ENCODE measurements at regions not wholly inside any gene's neighbourhood (a gene's known extent, or its start where the extent isn't known, plus 50 kb on each side); places are given as distances from the start of the nearest gene placed in this dataset.
"Not testable (repeated sequence)": the region's sequence is repeated elsewhere in the genome, so short reads cannot be mapped to it uniquely, and the experiment has no call there.

DNA sequence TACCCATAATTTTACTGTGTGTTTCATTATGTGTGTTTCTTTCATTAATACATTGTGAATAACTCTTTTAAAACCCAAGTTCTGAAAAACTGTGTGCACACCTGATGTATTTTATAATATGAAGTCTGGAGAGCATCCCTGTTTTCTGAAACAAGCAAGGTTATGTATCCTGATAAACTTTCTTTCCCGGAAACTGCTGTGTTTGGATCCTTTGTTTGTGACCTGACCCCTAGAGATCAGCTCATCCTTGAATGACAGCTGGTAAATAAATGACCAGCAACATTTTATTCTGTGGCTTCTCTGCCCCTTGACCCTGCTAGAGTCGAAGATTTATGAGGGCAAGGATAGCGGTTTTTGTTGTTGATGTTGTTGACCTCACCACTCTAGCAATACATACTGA, 535.6 kb upstream of the ZFP42 start:
- DNase-seq = no peak

DNA sequence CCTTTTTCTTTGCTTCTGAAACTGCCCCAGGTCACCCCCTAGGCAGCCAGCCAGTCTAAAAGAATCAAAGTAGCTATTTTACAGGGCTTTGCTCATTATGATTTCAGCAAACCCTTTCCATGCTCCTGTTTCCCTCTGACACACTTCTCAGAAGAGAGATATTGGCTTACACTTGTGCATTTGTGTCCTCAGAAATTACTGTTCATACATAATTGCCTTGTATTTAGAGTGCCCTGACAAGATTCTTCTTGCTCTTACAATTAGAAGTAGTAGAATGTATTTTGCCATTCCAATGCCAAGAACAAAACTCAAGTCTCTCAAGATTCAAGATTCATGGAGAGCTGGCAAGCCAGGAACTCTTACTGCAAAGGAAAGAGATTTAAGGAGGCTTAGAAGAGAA, 531.0 kb upstream of the ZFP42 start:
- DNase-seq = no peak

DNA sequence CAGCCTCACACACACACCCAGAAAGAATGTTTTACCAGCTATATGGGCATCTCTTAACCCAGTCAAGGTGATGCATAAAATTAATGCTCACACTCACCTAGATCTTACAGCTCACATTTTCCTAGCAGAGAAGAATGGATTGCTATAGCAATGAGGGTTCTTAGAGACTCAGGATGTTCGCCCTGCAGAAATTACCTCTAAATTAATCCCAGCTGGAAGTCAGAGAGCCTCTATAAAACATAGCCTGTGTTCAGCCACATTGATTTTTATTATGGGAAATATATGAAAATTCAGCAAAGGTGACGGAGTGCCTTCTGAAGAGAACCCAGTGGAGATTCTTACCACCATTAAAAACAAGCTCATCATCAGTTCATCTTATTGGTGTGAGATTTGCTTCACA, 528.3 kb upstream of the ZFP42 start:
- DNase-seq = no peak

DNA sequence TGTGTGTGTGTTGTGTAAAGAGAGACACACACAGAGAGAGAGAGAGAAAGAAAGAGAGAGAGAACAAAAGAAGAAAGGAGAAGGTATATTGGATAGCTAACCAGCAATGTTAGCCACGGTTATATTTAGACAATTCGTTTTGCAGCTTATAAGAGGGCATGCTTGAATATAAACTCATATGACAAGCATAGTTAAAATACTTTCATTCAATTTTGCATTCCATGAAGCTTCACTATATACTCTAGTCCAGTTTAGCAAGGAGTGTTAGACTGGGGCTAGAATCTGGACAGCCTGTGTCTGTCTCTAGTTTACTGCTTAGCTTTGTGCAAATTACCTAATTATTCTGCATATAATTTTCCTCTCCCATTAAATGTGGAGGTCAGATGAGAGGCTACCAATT, 525.9 kb upstream of the ZFP42 start:
- DNase-seq = no peak

DNA sequence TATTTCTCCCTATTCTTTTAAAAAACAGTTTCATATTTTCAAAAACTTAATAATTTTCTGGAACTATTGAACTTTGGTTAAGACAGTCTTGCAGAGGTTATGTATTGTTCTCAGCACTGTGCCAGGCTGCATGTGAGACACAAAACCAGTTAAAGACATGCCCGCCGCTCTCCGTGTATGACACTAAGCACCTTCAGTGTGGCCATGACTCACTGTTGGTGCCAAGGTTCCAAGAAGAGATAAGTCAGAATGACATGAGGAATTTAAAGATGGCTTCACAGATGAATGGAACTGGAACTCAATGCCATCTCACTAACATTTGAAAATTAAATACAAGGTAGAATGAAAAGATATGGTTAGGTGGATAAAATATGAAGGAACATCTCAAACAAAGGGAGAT, 525.5 kb upstream of the ZFP42 start:
- no peak for DNase-seq

DNA sequence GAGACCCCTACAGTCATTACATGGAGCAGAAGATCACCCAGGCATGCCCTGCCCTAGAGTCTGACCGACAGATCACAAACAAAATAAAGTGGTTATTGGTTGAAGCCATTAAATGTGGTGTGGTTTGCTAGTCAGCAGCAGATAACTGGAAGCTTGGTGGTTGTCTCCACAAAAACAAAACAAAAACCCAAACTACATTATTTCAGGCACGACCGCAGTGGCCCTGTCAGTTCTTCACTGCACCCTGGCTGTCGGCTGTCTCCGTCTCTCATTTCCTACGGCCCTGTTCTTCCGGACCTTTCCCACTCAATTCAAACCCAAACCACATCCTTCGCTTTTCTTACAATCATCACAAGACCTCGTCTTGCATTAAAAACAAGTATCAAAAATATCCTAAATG, 521.3 kb upstream of the ZFP42 start:
- DNase-seq = no peak

DNA sequence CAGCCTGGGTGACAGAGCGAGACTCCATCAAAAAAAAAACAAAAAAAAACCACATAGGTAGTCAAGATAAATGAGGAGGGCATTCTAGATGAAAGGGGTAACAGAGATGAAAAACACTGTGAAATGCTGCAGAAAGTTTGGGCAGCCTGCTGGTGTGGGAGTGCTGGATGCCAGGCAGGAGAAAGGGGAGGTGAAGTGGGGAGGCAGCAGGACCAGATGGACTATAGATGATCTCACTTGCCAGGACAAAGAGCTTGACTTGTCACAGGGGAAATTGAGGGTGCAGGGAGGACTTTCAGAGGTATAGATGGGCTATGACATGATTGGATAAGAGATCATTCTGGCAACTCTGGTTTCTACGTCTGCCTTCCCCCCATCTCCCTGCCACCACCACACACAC, 519.7 kb upstream of the ZFP42 start:
- no peak for DNase-seq

DNA sequence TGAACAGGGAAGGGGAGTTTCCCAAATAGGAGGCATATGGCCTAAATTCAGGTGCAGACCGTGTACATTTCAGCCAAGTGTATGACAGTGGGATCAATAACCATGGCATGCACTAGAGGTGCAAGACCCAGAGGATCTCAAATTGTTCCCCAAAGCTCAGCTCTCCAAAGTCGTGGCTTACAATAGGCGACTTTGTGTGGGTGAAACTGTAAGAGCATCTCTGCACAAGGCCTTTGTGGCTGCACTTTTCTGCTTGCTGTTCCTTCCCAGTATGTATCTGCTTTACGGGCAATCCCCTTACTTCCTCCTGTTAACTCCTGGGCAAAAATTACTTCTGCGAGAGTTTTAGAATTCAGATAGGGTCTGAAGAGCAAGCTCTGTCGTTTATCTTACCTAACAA, 518.3 kb upstream of the ZFP42 start:
- no peak for DNase-seq

DNA sequence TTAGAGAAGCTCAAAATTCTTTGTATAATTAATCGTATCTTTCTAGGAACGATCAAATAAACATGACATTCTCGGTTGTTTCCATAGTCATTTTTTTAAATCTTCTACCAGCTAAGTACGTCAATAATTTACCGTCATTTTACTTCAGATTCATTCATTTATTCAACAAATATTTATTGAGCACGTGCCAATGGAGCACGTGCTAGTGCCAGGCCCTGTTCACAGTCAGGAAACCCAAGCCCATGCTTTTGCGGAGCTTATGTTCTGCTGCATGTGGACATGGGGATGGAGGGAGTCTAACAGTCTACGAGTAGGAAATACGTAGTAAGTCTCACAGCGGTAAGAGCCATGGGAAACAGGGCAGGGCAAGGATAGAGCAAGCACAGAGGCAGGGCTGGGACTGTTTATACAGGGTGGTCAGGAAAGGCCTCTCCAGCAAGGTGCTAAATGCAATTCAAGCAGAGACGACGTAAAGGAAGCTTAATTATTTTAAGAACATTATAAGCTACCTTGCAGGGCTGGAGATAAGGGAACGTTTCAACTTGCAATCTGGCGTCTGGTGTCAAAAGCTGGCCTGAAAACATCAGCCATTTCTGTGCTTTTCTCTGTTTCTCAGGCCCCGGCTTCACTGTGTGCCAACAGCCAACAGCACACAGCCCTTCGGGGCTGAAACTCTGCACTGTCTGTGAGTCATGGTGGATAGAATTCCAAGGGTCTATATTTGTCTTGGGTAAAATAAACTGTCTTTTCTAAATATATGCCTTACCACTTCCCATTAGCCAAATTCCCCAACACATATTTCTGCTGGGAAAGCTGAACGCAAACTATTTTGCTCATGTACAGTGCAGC, 517.1 kb upstream of the ZFP42 start:
- DNase-seq = no peak

DNA sequence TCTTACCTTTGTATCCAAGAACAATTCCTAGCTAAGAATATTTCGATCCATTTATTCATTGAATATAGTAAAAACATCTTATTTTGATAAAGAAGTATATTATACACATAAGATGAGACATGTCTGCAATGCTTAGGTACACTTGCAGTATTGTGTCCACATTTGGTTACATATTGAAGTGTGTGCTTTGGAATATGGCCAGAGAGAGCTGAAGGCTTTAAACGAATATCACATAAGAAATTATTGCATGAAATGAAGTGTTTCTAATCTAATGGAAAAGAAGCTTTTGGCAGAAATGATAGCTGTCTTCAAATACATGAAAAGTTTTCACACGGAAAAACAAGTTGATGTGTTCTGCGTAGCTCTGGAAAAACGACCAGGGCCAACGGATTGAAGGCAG, 516.1 kb upstream of the ZFP42 start:
- no peak for DNase-seq

DNA sequence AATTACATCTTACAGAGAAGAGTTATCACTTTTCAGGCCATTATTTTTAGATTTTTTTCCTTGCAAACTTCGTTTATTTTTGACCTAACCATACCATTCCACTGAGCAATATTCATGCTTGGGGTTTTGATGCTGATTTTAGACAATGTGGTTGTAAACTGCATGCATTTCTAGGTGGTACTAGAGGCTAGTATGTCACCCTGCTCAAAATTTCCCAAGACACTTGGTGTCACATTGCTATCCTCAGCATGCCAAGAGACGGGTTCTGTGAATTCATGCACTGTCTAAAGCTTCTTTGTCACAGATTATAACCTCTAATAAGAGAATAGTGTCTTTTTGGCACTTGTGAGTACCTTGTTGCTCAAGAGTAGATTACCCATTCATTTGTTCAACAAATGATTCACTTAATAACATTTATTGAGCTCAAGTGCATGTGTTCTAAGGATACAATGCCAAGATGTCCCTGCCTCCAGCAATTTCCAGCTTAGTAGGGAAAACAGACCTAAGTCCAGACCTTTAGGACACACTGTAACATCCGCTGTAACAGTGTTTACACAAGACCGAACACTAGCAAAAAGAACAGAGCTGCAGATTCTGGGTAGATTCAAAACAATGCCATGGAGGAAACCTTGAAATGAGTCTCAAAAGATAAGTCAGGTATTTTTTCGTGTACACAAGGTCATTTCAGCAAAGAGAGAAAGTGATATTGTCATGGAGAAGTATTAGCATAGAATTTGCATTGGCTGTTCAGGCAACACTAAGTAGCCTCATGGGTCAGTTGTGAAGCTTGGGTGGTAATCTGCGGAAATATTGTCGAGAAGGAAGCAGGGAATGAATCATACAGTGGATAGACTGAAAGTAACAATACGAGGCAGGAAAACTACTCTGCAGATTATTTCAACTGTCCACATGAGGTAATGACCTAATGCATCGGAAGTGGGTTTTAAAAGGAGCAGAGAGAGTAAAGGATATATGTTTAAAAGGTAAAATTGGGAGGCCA, 515.1 kb upstream of the ZFP42 start:
- no peak for DNase-seq

DNA sequence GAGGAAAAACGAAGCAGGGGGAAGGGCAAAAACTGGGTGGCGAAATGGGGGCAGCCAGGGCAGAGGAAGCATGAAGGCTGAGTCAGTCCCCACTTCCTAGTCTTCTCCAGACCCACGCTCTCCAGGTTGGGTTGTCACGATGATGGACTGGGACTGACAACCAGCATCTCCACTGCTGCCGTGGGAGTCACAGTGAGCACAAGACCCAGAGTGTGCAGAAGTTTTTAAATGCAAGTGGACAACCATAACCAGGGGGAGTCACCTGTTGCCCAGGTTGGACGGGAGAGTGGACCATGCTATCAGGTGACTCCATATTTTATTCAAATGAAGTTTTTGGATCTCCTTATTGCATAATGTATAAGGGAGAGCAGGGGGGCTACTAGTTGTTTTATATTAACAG, 511.4 kb upstream of the ZFP42 start:
- no peak for DNase-seq

DNA sequence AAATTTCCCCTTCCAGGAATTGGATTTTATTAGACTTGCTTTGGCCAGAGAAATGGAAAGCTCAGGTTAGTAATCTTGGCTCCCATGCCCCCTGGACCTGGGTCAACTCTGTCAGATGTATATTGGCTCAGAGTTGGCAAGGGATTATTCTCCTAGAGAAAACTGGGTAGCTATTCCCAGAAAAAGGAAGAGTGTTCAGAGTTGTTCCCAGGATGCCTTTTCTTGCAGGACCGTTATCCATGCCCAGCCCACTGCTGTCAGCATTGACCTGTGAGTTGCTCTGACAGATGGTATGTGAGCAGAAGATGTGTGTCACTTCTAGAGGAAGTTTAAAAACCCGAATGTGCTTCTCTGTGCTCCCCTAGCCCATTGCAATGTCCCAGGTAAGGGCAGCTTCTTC, 509.9 kb upstream of the ZFP42 start:
- no peak for DNase-seq

DNA sequence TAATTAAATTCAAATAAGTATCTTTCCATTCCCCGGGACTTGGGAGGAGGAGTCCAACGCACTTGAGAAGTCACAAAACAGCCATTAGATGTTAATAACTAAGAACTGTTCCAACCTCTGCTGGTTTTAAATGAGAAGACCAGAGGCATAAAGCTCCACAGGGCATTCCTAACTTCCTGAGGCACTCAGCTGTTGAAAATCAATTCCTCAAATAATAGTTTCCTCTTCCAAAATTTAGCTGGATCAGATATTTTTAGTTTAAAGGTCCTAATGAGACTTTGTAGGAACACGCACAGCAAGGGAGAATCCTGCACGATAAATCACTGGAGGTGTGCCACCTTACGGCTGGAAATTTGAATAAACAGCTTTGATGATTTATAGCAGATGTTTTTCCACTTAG, 504.3 kb upstream of the ZFP42 start:
- no peak for DNase-seq

DNA sequence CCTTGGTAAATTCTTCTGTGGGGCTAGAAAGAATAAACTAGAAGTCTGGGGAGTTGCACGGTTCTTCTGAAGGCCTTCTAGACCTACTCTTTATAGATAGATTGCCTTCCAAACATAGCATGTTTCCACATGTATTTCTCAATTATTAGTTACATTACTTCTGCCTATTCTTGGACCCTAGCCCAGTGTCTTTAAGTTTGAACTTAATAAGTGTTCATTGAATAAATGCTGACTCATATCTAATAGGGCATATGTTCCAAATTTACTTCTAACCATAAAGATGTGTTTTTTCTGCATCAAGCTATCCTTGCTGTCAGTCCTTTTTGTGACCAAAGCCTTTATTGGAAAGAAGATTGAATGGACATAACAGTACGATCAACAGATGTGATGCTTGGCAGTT, 503.6 kb upstream of the ZFP42 start:
- DNase-seq = no peak

DNA sequence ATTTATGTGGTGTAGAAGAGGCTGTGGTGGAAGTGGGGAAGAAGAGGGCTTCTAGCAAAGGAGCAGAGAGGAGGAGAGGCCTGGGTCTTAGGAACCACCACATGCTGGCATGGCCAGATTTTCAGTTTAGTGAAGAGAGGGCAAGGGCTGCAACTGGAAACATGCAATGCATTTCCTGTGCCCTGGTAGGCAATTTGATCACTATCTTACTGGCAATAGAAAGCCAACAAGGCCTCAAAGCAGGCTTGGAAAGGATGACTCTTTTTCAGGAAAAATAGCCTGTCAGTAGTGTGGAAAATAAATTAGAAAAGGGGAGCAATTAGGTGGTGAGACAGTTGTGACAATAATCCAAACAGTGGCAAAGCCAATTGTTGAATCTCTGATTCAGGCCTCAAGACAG, 501.9 kb upstream of the ZFP42 start:
- DNase-seq = no peak

DNA sequence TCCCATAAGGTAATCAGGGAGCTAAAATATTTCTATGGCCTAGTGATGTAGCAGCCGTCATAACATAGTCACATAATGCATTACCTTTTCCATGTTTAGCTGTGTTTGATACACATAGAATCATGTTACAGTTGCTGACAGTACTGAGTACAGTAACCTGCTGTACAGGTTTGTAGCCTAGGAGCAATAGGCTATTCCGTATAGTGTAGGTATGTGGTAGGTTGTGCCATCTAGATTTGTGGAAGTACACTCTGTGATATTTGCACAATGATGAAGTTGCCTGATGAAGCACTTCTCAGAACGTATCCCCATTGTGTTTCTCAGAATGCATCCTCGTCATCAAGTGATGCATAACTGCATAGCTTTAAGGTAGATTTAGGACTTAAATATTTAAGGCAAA, 495.6 kb upstream of the ZFP42 start:
- DNase-seq = no peak

DNA sequence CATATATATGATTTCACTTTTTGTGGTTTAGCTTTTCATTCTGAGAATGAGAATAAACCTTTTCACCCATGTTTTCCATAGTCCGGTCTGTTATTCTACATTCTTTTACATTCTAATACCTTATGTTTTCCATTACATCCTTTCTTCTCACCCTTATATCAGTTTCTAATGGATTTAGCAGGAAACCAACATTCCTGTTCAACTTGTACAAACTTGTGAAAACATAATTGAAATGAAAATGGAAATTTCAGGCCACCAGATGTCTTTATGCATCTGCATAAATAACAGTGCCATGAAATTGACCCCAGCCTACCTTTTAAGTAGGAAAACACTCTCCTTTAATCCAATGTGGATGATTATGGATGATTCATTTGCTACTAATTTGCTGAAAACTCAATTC, 494.8 kb upstream of the ZFP42 start:
- no peak for DNase-seq

DNA sequence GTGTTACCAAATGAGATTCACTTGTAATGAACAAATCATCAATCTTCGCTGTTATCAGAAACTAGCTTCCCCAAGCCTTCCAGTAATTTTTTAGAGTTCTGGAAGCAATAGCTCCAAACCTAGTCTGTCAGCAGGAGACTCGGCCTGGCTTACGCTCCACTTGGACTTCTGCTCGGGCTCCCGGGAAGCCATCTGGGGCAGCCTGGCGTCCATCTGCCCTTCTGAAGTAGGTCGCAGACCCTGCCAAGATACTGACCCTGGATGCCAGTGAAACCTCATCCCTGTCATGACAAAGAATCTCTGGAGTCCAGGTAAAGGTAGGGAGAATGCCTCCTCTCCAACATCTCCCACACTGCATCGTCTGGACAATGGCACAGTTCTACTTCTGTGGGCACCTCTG, 493.8 kb upstream of the ZFP42 start:
- no peak for DNase-seq

DNA sequence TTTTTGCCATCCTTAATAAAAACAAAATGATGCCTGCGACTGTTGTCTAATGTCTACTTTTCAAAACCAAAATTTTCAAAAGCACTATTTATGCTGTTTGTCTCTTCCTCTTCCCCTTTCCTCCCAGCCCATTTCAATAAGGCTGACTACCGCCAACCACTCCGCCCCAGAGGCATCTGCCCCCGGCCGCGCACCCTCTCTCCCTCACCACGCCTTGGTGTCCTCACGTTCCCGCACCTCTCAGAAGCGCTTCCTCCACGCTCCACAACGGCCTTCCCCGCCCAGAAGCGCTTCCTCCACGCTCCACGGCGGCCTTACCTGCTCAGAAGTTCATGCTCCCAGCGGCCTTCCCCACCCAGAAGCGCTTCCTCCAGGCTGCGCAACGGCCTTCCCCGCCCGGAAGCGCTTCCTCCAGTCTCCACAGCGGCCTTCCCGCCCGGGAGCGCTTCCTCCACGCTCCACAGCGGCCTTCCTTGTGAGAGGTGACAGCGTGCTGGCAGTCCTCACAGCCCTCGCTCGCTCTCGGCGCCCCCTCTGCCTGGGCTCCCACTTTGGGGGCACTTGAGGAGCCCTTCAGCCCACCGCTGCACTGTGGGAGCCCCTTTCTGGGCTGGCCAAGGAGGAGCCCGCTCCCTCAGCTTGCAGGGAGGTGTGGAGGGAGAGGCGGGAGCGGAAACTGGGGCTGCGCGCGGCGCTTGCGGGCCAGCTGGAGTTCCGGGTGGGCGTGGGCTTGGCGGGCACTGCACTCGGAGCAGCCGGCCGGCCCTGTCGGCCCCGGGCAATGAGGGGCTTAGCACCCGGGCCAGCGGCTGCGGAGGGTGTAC, 490.4 kb upstream of the ZFP42 start:
- no peak for DNase-seq

DNA sequence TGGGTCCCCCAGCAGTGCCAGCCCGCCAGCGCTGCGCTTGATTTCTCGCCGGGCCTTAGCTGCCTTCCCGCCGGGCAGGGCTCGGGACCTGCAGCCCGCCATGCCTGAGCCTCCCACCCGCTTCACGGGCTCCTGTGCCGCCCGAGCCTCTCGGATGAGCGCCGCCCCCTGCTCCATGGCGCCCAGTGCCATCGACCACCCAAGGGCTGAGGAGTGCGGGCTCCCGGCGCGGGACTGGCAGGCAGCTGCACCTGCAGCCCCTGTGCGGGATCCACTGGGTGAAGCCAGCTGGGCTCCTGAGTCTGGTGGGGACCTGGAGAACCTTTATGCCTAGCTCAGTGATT, 489.8 kb upstream of the ZFP42 start:
- not testable (repeated sequence) for DNase-seq

DNA sequence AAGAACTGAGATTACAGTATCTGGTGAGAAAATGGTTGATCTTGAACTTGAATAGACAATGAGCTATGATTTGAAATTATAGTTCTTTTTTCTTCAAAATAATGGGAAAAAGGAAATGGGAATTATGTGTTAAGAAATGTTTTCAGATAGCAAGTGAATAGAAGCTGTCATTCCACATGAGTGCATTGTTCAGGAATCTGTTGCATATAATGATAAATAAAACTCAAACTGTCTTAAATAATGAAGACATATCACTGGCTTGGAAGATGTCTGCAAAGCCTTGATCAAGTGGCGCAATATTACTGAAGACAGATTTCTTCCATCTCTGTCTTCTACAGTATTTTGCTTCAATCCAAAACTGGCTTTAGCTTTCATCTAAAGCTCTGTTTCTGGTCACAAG, 479.3 kb upstream of the ZFP42 start:
- no peak for DNase-seq

DNA sequence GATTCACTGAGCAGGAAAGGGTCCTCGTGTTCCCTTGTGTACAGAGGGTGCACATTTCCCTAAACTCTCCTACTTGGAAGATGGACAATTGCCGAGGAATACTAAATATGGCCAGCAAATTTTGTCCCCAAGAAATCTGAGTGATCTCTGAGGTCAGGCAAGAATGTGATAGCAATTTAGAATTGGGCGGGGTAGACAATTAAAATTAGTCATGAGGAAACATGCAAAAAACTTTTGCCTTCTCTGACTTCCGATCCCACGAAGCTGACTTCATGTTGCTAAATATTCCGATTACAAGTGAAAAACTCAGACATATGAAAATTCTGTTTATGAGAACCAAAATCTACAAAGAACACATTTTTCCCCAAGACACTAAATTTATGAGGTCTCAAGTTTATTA, 453.9 kb upstream of the ZFP42 start:
- DNase-seq = no peak

Measured in hematopoietic multipotent progenitor cell treated with erythropoietin and hydrocortisone succinate and interleukin-3 and kit ligand, for 8 days (in vitro differentiated cells).